ENCODE measurements at regions not wholly inside any gene's neighbourhood (a gene's known extent, or its start where the extent isn't known, plus 50 kb on each side); places are given as distances from the start of the nearest gene placed in this dataset.

GRCh38 chr12:58148976-58149375 lies 207.6 kb downstream of the ATP23 start:
- no peak overlapping the region for H3K4me3 Mint-ChIP-seq
- DNase-seq (ENCODE audit: low spot score in 2 of 2, unreplicated experiment in 2 of 2) = no peak
- no peaks in the 10 kb centered on the region for H3K27me3 Mint-ChIP-seq (ENCODE audit: low read depth)
- H3K9me3 Mint-ChIP-seq = peaks cover 19% of the 10 kb centered on the region
- H3K27ac Mint-ChIP-seq = no peak overlapping the region
- TF ChIP-seq, protein P1, sequence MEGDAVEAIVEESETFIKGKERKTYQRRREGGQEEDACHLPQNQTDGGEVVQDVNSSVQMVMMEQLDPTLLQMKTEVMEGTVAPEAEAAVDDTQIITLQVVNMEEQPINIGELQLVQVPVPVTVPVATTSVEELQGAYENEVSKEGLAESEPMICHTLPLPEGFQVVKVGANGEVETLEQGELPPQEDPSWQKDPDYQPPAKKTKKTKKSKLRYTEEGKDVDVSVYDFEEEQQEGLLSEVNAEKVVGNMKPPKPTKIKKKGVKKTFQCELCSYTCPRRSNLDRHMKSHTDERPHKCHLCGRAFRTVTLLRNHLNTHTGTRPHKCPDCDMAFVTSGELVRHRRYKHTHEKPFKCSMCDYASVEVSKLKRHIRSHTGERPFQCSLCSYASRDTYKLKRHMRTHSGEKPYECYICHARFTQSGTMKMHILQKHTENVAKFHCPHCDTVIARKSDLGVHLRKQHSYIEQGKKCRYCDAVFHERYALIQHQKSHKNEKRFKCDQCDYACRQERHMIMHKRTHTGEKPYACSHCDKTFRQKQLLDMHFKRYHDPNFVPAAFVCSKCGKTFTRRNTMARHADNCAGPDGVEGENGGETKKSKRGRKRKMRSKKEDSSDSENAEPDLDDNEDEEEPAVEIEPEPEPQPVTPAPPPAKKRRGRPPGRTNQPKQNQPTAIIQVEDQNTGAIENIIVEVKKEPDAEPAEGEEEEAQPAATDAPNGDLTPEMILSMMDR (IDR thresholded peaks at IDR 0.05; ENCODE audit: unreplicated experiment) = no peak
- no peaks in the 10 kb centered on the region for H3K4me1 Mint-ChIP-seq
- H3K36me3 Mint-ChIP-seq = no peaks in the 10 kb centered on the region

- no peaks in the 10 kb centered on the region for H3K9me3 Mint-ChIP-seq
- no peaks in the 10 kb centered on the region for H3K27me3 Mint-ChIP-seq (ENCODE audit: low read depth)
- no peaks in the 10 kb centered on the region for H3K4me1 Mint-ChIP-seq
- no peaks in the 10 kb centered on the region for H3K36me3 Mint-ChIP-seq
- H3K27ac Mint-ChIP-seq = no peak overlapping the region
- TF ChIP-seq, protein P1 (IDR thresholded peaks at IDR 0.05; ENCODE audit: unreplicated experiment) = no peak
- DNase-seq (ENCODE audit: low spot score in 2 of 2, unreplicated experiment in 2 of 2) = no peak
- H3K4me3 Mint-ChIP-seq = no peak overlapping the region
Measured at GRCh38 chr12:58154359-58154758, 213.0 kb downstream of the ATP23 start.

DNA sequence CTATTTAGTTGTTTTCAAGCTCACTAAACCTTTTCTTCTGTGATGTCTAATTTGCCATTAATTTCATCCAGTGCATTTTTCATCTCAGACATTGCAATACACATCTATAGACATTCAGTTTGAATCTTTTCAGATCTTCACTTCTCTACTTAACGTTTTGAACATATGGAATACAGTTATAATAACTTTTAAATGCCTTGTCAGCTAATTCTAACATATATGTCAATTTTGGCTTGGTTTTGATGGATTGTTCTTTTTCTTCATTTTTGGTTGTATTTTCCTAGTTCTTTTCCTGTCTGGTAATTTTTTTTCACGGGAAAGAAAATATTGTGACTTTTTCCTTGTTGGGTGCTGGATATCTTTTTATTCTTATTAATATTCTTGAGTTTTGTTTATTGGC lies 215.3 kb downstream of the ATP23 start:
- H3K9me3 Mint-ChIP-seq = no peaks in the 10 kb centered on the region
- no peak overlapping the region for H3K27ac Mint-ChIP-seq
- H3K4me3 Mint-ChIP-seq = no peak overlapping the region
- TF ChIP-seq, protein P1 (IDR thresholded peaks at IDR 0.05; ENCODE audit: unreplicated experiment) = no peak
- no peaks in the 10 kb centered on the region for H3K36me3 Mint-ChIP-seq
- peaks cover 8% of the 10 kb centered on the region for H3K27me3 Mint-ChIP-seq (ENCODE audit: low read depth)
- H3K4me1 Mint-ChIP-seq = no peaks in the 10 kb centered on the region
- DNase-seq (ENCODE audit: low spot score in 2 of 2, unreplicated experiment in 2 of 2) = no peak

- Mint-ChIP-seq H3K27me3 (ENCODE audit: low read depth) (peaks cover 22% of the 10 kb centered on the region), H3K36me3 (no peaks in the 10 kb centered on the region), H3K4me3 (no peak overlapping the region), H3K27ac (no peak overlapping the region), H3K4me1 (no peaks in the 10 kb centered on the region), H3K9me3 (no peaks in the 10 kb centered on the region)
- TF ChIP-seq, protein P1 (IDR thresholded peaks at IDR 0.05; ENCODE audit: unreplicated experiment) = no peak
- DNase-seq (ENCODE audit: low spot score in 2 of 2, unreplicated experiment in 2 of 2) = no peak
Measured at GRCh38 chr12:58159941-58160340, 218.6 kb downstream of the ATP23 start.

- Mint-ChIP-seq H3K4me3 (no peak overlapping the region), H3K4me1 (no peaks in the 10 kb centered on the region), H3K9me3 (no peaks in the 10 kb centered on the region), H3K27me3 (ENCODE audit: low read depth) (peaks cover 29% of the 10 kb centered on the region), H3K27ac (no peak overlapping the region), H3K36me3 (no peaks in the 10 kb centered on the region)
- DNase-seq (ENCODE audit: low spot score in 2 of 2, unreplicated experiment in 2 of 2) = no peak
- TF ChIP-seq, protein P1 (IDR thresholded peaks at IDR 0.05; ENCODE audit: unreplicated experiment) = no peak
Measured at GRCh38 chr12:58161773-58162172, 220.4 kb downstream of the ATP23 start.

- peaks cover 29% of the 10 kb centered on the region for H3K27me3 Mint-ChIP-seq (ENCODE audit: low read depth)
- no peaks in the 10 kb centered on the region for H3K36me3 Mint-ChIP-seq
- H3K9me3 Mint-ChIP-seq = no peaks in the 10 kb centered on the region
- no peak overlapping the region for H3K27ac Mint-ChIP-seq
- no peaks in the 10 kb centered on the region for H3K4me1 Mint-ChIP-seq
- no peak overlapping the region for H3K4me3 Mint-ChIP-seq
- no peak for DNase-seq (ENCODE audit: low spot score in 2 of 2, unreplicated experiment in 2 of 2)
- TF ChIP-seq, protein P1 (IDR thresholded peaks at IDR 0.05; ENCODE audit: unreplicated experiment) = no peak
Measured at GRCh38 chr12:58163021-58163420, 221.7 kb downstream of the ATP23 start.
